Neural progenitor cell (in vitro differentiated cells): ENCODE measurements at regions not wholly inside any gene's neighbourhood (a gene's known extent, or its start where the extent isn't known, plus 50 kb on each side); places are given as distances from the start of the nearest gene placed in this dataset.

Experiments used
- DNase-seq: peaks from one replicate; pipeline ENCODE4 v3.0.0-alpha.2; 2016; ENCODE audit warnings: low spot score
- H2AFZ ChIP-seq: fragments of 200-600 bp; sonication (generic); replicated peaks from 2 replicates; pipeline ENCODE4 v1.6.1; 2016; ENCODE audit warnings: antibody characterized with exemption
- H3F3A ChIP-seq: fragments of 200-600 bp; sonication (generic); 2 replicates; pipeline ENCODE4 v1.6.1; 2016; ENCODE audit warnings: antibody characterized with exemption, low read depth
- H3K27ac ChIP-seq: fragments of 200-600 bp; sonication (generic); 2 replicates; pipeline ENCODE4 v1.5.1; 2016; ENCODE audit warnings: mild to moderate bottlenecking
- H3K27me3 ChIP-seq: fragments of 200-600 bp; sonication (generic); 2 replicates; pipeline ENCODE4 v1.6.1; 2016; ENCODE audit warnings: mild to moderate bottlenecking, moderate library complexity
- H3K36me3 ChIP-seq: fragments of 200-600 bp; sonication (generic); 2 replicates; pipeline ENCODE4 v1.5.1; 2016
- H3K4me1 ChIP-seq: fragments of 200-600 bp; sonication (generic); 2 replicates; pipeline ENCODE4 v1.6.1; 2016; ENCODE audit warnings: mixed run types
- H3K4me2 ChIP-seq: fragments of 200-600 bp; sonication (generic); 2 replicates; pipeline ENCODE4 v1.6.1; 2016
- H3K4me3 ChIP-seq: fragments of 200-600 bp; sonication (generic); 2 replicates; pipeline ENCODE4 v1.5.1; 2016
- H3K79me2 ChIP-seq: fragments of 200-600 bp; sonication (generic); 2 replicates; pipeline ENCODE4 v1.6.1; 2016; ENCODE audit warnings: low read depth
- H3K9ac ChIP-seq: fragments of 200-600 bp; sonication (generic); 2 replicates; pipeline ENCODE4 v1.6.1; 2016
- H3K9me3 ChIP-seq: fragments of 200-600 bp; sonication (generic); 2 replicates; pipeline ENCODE4 v1.5.1; 2016; ENCODE audit warnings: low read depth
- H4K20me1 ChIP-seq: fragments of 200-600 bp; sonication (generic); 2 replicates; pipeline ENCODE4 v1.6.1; 2016; ENCODE audit warnings: low read depth
- H3K27ac Mint-ChIP-seq: 3 replicates; pipeline ENCODE4 v1.8.0; 2021; ENCODE audit warnings: mixed read lengths
- H3K27me3 Mint-ChIP-seq: 2 replicates; pipeline ENCODE4 v1.8.0; 2022; ENCODE audit warnings: low read depth, mild to moderate bottlenecking, inconsistent platforms, moderate library complexity, mixed read lengths; ENCODE audit not compliant: insufficient read depth
- H3K36me3 Mint-ChIP-seq: 3 replicates; pipeline ENCODE4 v1.8.0; 2021; ENCODE audit warnings: mixed read lengths
- H3K4me1 Mint-ChIP-seq: 3 replicates; pipeline ENCODE4 v1.8.0; 2021; ENCODE audit warnings: mixed read lengths
- H3K4me3 Mint-ChIP-seq: 3 replicates; pipeline ENCODE4 v1.8.0; 2021; ENCODE audit warnings: mild to moderate bottlenecking, moderate library complexity, mixed read lengths
- H3K9me3 Mint-ChIP-seq: 3 replicates; pipeline ENCODE4 v1.8.0; 2020; ENCODE audit warnings: mixed read lengths
- CTCF ChIP-seq: fragments of 200-600 bp; sonication (generic); IDR thresholded peaks from 2 replicates; pipeline ENCODE4 v1.5.1; 2017; ENCODE audit warnings: antibody characterized with exemption, mild to moderate bottlenecking
- EZH2 ChIP-seq: fragments of 200-600 bp; sonication (generic); IDR thresholded peaks from 2 replicates; pipeline ENCODE4 v1.6.1; 2017; ENCODE audit warnings: antibody characterized with exemption, mild to moderate bottlenecking, moderate library complexity
- EZH2phosphoT487 ChIP-seq: fragments of 200-600 bp; sonication (generic); IDR thresholded peaks from 2 replicates; pipeline ENCODE4 v1.6.1; 2017; ENCODE audit warnings: antibody characterized with exemption

GRCh38 chr9:129467739-129468666 lies 152.9 kb downstream of the C9orf50 start:
- H4K20me1 ChIP-seq, result no peaks in the 10 kb centered on the region
- no peaks in the 10 kb centered on the region for H3K9me3 Mint-ChIP-seq
- no peak overlapping the region for H3K27ac ChIP-seq
- peaks cover 17% of the 10 kb centered on the region for H3K27me3 Mint-ChIP-seq
- no peaks in the 10 kb centered on the region for H3K27me3 ChIP-seq
- H3K4me3 ChIP-seq, result no peak overlapping the region
- no peaks in the 10 kb centered on the region for H3K36me3 Mint-ChIP-seq
- H3F3A ChIP-seq, result peaks cover 7% of the 10 kb centered on the region
- H3K9me3 ChIP-seq, result no peaks in the 10 kb centered on the region
- H3K4me1 Mint-ChIP-seq, result peaks cover 91% of the 10 kb centered on the region
- H3K4me1 ChIP-seq, result peaks cover 33% of the 10 kb centered on the region
- H3K36me3 ChIP-seq, result no peaks in the 10 kb centered on the region
- no peak overlapping the region for H3K4me2 ChIP-seq
- no peak for TF ChIP-seq EZH2phosphoT487
- TF ChIP-seq EZH2, result no peak
- no peak for TF ChIP-seq CTCF
- no peak overlapping the region for H2AFZ ChIP-seq
- no peak for DNase-seq
- H3K79me2 ChIP-seq, result no peaks in the 10 kb centered on the region
- H3K4me3 Mint-ChIP-seq, result peak overlapping the region; percentile 4
- peak overlapping the region; percentile 86 for H3K27ac Mint-ChIP-seq
- H3K9ac ChIP-seq, result no peak overlapping the region

GRCh38 chr9:129467004-129467588 lies 153.8 kb downstream of the C9orf50 start:
- H3K36me3 ChIP-seq, result no peaks in the 10 kb centered on the region
- no peak for DNase-seq
- no peaks in the 10 kb centered on the region for H3K27me3 ChIP-seq
- H3K79me2 ChIP-seq, result no peaks in the 10 kb centered on the region
- no peak for TF ChIP-seq EZH2phosphoT487
- no peak for TF ChIP-seq EZH2
- TF ChIP-seq CTCF, result no peak
- no peaks in the 10 kb centered on the region for H4K20me1 ChIP-seq
- no peak overlapping the region for H3K9ac ChIP-seq
- no peak overlapping the region for H3K4me3 ChIP-seq
- Mint-ChIP-seq H3K36me3 (no peaks in the 10 kb centered on the region), H3K27me3 (peaks cover 17% of the 10 kb centered on the region), H3K9me3 (no peaks in the 10 kb centered on the region), H3K4me1 (peaks cover 90% of the 10 kb centered on the region), H3K27ac (peak overlapping the region; percentile 60), H3K4me3 (no peak overlapping the region)
- H3K27ac ChIP-seq, result no peak overlapping the region
- H3K4me2 ChIP-seq, result no peak overlapping the region
- peaks cover 28% of the 10 kb centered on the region for H3K4me1 ChIP-seq
- no peak overlapping the region for H2AFZ ChIP-seq
- peaks cover 7% of the 10 kb centered on the region for H3F3A ChIP-seq
- H3K9me3 ChIP-seq, result no peaks in the 10 kb centered on the region

GRCh38 chr9:129465834-129466535 lies 154.9 kb downstream of the C9orf50 start:
- Histone ChIP-seq H3K27ac (no peak overlapping the region), H3K36me3 (no peaks in the 10 kb centered on the region), H2AFZ (no peak overlapping the region), H3K79me2 (no peaks in the 10 kb centered on the region), H3K4me2 (no peak overlapping the region), H3K4me1 (peaks cover 37% of the 10 kb centered on the region), H3K9me3 (no peaks in the 10 kb centered on the region), H3F3A (peaks cover 17% of the 10 kb centered on the region), H3K27me3 (no peaks in the 10 kb centered on the region), H3K4me3 (no peak overlapping the region), H4K20me1 (no peaks in the 10 kb centered on the region), H3K9ac (no peak overlapping the region)
- peaks cover 14% of the 10 kb centered on the region for H3K27me3 Mint-ChIP-seq
- peak overlapping the region; percentile 49 for H3K4me3 Mint-ChIP-seq
- no peak for DNase-seq
- H3K36me3 Mint-ChIP-seq, result no peaks in the 10 kb centered on the region
- H3K27ac Mint-ChIP-seq, result peak overlapping the region; percentile 81
- peaks cover 90% of the 10 kb centered on the region for H3K4me1 Mint-ChIP-seq
- no peaks in the 10 kb centered on the region for H3K9me3 Mint-ChIP-seq
- TF ChIP-seq CTCF (no peak), EZH2 (no peak), EZH2phosphoT487 (no peak)
